HG03457 (cell line): ENCODE measurements at regions not wholly inside any gene's neighbourhood (a gene's known extent, or its start where the extent isn't known, plus 50 kb on each side); places are given as distances from the start of the nearest gene placed in this dataset.

Source experiments
- ATAC-seq: cut with Tn5 transposase; IDR thresholded peaks from one replicate; pipeline ENCODE4 v1.9.1; 2021; ENCODE audit warnings: moderate number of reproducible peaks; ENCODE audit not compliant: unreplicated experiment

DNA sequence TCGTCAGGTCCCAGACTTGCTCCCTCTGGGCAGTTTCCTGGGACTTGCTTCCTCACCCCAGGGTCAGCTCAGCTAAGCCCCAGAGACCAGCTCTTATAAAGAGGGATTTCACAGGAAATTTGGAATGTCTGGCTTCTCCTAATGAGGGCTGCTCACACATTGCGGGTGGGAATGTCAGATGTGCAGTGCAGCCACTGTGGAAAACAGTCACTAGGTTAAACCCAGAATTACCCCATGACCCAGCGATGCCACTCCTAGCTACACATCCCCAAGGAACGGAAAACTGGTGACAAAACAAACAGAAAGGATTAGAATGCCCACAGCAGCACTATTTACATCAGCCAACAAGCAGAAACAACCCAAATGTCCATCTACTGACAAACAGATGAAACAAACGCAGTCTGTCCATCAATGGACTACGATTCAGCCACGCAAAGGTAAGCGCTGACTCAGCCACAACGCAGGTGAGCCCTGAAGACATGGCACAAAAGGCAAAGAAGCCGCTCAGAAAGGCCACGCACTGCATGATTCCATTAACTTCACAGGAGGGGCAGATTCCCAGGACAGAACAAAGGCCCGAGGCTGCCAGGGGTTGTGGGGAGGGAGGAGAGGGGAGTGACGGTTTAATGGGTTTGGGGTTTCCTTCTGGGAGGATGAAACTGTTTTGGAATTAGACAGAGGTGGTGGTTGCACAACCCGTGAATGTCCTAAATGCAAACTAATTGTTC, 63.0 kb downstream of the NCOR2 start:
- no peak for ATAC-seq

DNA sequence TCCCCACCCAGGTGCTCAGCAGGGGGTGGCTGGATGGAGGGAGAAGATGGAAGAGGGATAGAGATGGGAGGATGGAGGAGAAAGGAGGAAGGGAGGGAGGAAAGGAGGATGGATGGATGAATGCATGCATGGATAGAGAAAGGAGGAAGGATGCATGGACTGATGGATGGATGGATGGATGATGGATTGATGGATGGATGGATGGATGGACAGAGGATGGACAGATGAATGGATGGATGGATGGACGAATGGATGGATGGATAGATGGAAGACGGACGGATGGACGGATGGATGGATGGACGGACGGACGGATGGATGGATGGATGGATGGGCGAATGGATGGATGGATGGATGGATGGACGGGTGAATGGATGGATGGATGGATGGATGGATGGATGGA, 64.1 kb downstream of the NCOR2 start:
- no peak for ATAC-seq

DNA sequence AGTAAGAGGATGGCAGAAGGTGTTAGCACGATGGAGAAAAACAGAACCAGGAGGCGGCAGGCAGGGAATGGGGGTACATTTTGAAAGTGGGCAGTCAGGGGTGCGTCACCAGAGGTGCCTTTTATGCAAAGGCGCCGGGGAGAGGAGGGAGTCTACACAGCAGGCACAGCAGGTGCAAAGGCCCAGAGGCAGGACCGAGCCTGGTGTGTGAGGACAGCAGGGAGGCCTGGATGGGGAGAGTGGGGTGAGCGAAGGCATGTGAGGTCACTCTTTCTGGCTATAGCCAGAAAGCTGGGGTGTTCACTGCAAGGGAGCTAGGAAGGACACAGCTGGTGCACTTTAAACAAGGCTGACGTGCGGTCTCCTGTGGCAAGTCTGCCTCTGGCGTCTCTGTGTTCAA, 65.0 kb downstream of the NCOR2 start:
- ATAC-seq, result no peak

GRCh38 chr12:124501827-124502226, 65.6 kb downstream of the NCOR2 start:
- no peak for ATAC-seq

- no peak for ATAC-seq
These were observed 66.3 kb downstream of the NCOR2 start for GRCh38 chr12:124501112-124501561.

GRCh38 chr12:124499898-124500244, 67.5 kb downstream of the NCOR2 start:
- ATAC-seq, result no peak

GRCh38 chr12:124499190-124499753, 68.1 kb downstream of the NCOR2 start:
- no peak for ATAC-seq

DNA sequence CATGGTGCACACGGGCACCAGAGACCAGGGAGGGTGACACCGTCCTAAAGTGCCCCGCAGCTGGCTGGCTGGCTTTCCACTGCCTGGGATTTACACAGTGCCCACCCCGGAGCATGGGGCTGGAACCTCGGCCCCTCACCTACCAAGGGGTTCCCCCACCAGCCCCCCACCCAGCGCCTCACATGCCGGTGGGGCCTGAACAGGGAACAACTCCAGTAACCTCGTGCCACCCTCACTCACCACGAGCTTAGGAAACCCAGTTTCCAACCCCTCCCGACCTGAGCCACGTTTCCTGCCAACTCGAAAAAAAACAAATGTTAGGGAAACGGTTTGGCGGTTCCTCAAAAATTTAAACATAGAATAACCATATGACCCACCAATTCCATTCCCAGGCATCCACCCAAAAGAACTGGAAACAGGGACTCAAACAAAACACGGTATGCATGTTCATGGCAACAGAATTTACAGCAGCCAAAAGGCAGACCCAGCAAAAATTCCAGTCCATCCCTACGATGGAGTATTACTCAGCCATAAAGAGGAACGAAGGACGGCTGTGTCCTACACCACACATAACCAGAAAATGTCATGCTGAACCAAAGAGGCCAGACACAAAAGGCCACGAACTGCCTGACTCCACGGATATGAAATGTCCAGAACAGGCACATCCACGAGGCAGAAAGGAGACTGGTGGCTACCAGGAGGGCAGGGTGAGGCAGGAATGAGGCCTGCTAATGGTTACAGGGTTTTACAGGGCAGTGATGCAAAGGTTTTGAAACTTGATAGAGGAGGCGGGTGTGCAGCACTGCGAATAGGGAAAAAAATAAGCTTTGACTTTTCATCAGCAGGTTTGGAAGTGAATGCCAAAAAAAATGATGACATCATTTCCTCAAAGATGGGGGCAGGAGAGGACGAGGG, 68.9 kb downstream of the NCOR2 start:
- ATAC-seq, result no peak

DNA sequence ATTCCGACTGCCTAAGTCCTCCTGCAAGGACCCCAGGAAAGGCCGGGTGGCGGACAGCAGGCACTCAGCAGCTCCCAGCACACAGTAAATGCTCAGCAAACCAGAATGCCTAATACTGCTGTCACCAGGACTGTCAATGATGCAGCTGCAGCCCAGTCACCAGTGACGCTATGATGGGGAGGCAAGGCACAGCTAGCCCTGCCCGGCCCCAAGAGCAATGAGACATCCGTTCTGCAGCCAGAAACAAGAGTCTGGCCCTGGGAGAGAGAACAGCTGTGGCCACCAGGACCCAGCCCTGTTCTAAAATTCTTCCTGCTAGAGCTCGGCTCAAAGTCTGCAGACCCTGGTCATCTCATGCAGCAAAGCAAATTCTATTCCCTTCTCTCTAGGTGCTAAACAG, 69.8 kb downstream of the NCOR2 start:
- ATAC-seq, result no peak

GRCh38 chr12:124497039-124497438, 70.4 kb downstream of the NCOR2 start:
- ATAC-seq, result no peak

DNA sequence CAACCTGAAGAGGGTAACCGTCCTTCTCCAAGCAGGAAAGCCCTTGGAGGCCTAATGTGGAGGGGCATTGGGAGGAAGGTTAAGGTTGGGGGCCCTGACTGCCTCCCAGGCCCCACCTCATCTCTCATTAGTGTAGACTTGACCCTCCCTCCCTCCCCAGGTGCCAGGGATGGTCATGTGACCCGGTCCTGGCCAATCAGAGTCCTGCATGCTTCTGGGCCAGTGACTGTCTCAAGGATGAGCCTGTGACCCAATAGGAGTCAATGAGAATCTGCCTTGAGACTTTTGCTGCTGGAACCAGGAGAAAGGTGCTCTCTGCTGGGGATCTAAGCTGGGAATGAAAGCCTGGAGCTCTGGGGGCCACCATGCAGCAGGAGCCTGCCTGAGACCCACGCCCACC, 70.8 kb downstream of the NCOR2 start:
- ATAC-seq, result no peak

DNA sequence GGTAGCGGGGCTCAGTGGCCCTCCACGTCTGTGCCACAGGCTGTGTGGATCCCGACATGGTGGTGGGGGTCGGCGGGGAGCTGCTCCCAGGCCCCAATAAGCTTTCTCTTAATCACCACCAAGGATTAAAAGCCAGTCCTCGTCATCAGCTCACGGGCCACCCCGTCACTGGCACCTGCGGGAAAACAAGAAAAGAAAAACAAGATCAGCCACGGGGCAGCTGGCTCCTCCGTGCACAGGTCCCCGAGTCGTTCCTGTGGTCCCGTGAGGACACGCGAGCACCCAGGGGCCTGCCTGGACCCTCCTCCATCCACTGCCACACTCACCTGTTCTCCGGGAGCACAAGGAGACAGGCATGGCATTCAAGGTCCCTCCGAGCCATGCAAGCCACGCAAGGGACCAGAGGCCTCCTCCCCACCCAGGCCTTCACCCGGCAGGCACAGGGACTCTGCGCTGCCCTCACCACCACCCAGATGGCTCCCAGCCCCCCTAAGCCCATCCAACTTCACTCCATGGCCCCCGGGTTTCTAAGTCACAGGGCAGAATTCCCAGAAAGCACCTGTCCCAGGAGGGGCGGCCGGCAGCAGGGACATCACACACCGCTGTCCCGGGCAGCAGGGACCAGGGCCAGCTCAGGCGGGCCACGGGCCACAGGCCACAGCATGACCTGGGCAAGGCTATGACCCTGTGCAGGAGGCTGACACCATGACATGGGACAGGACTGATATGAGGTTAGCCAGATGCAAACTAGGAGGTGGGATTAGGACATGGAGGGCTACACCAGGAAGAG, 72.0 kb downstream of the NCOR2 start:
- no peak for ATAC-seq

DNA sequence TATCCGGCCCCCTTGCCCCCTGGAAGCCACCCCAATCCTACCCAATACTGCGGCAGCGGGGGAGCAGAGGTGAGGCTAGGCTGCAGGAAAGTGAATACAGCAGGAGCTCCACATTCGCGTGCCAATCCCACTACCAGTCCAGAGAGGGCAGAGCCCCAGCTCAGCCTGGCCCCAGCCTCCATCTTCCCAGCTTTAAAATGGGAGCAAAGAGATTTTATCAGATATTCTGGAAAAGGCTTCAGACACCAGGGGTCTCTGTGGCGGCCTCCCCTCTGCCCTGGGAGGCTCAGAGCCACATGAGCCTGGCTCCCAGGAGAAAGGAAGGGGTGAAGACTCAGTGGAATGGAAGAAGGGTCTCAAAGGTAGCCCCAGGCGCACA, 72.7 kb downstream of the NCOR2 start:
- ATAC-seq, result no peak

GRCh38 chr12:124493809-124494750, 73.3 kb downstream of the NCOR2 start:
- ATAC-seq, result peak; percentile 85

DNA sequence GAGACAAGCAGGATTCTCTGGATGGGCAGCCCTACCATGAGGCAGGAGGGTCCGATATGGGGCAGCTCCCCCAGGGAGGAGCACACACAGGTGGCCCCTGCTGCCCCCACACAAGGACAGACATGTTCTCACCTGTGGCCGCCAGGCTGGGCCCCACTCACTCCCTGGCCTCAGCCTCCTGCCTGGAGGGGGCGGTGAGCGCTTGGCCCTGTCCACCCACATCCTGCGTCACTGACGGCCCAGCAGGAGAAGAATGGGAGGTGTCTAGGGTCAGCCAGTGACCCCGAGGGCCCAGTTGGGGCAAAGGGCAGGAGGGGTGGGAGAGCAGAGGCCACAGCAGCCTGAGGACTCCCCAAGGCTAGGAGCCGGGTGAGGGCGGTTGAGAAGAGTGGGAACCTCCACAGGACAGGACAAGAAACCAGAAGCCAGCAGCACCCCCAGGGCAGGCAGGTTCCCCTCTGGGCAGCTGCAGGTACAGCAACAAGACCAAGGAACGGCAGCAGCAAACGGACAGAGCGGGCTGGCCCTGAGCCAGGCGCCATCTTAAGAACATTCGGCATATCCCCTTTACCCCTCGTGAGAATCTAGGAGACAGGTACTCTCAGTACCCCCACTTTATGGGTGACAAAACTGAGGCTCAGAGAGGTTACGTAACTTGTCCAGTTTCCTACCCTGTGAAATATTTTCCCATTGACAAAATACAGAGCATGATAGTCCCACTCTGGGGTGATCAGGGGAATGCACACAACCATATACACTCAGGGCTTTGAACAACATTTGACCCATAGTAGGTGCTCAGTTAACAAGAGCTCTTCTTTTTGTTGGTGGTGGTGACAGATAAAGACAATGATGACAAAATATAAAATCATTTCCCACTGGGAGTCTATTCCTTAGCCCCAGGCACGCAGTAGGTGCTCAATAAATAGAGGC, 74.3 kb downstream of the NCOR2 start:
- ATAC-seq, result no peak

DNA sequence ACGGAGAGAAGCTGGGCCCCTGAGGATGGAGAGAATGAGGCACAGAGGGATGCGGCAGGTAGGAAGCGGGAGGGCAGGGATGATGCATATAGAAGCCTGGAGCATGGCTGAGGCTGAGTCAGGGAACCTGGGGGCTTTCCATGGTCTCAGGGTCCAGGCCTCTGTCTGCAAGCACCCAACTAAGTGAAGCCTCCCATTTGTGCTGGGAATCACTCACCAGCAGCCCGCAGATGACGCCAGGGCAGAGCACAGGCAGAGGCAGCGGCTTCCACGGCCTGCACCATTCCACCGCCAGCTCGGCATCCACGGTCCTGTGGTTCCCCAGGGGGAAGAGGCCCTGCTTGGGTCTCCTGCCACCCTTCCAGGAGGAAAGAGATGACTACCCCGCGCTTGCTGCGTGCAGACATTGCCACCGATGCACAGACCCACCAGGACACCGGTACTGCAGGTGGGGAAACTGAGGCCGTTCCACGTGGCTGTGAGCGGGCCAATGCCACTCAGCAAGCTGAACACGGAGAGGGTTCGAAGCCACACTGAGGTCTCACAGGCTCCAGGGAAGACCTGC, 75.5 kb downstream of the NCOR2 start:
- ATAC-seq, result no peak

DNA sequence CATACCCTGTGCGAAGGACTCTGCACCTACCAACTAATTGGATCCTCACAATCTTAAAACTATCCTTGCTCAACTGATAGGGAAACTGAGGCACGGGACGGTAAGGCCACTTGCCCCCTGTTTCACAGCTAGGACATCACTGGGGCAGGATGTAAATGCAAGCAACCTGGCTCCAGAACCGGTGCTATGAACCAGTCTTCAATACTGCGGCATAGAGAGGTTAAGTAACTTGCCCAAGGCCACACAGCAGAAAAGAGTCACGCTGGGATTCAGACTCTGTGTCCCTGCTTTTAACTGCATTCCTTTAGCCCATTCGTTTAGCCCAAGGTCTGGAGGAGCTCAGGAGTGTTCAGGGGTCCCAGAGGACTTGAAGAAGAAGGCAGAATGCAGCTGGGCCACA, 76.1 kb downstream of the NCOR2 start:
- no peak for ATAC-seq

DNA sequence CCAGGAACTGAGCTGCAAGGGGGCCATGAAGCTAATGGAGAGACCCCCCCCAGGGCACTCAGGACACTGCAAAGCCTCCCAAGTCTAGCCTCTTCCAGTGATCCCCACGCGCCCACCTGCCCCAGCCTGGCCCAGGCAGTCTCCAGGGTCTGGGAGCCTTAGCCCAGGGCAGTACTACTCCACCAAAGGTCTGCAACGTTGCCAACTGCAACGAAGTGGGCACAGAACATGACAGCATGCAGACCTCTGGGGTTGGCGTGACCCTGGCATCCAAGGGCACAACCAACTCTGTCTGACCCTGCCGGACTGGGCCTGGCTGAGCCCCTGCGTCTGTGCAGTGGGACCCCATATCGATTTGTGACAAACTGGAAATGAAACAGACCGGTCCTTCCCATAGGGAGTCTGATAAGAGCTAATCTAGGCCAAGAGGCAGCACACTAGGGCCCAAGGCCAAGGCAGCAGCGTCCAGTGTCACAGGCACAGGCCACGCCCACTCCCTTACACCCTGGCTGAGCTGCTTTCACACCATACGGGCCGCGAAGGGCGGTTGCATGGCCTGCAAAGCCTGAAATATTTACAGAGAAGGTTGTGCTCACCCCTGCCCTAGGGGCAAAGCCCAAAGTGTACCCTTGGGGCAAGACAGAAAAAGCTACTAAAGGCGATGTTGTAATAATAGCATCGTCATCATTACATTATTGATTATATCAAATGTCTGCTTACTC, 76.7 kb downstream of the NCOR2 start:
- ATAC-seq, result no peak
